ENCODE measurements at regions not wholly inside any gene's neighbourhood (a gene's known extent, or its start where the extent isn't known, plus 50 kb on each side); places are given as distances from the start of the nearest gene placed in this dataset.

DNA sequence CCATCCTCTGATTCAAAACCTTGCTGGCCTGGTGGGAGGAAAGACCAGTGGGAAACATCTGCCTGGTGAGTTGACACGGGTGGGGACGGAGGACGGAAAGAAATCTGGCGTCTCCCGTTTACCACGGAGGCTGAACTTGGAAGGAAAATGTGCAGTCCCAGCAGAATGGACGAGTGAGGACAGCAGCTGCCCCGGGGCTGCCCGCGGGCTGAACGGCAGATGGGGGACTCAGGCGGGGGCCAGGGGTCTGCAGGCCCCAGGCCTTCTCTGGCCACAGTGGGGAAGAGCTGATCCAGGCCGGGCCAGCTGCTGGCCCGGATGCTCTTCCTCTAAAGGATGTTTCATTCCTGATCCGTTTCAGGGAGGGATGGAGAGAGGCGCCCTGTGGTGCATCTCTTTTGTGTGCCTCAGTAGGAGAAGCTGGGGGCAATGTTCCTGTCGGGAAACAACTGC, 147.5 kb upstream of the CHST15 start:
- H3K27ac Mint-ChIP-seq (ENCODE audit: unreplicated experiment): peak overlapping the region; percentile 43
- peaks cover 8% of the 10 kb centered on the region for H3K27me3 Mint-ChIP-seq (ENCODE audit: insufficient read depth, unreplicated experiment)
- Histone ChIP-seq H3K9me3 (no peaks in the 10 kb centered on the region), H3K4me1 (no peaks in the 10 kb centered on the region), H3K4me3 (ENCODE audit: low read depth, low read length) (no peak overlapping the region), H3K27me3 (replicated peaks; ENCODE audit: control insufficient read depth, insufficient read depth, low read length) (no peaks in the 10 kb centered on the region), H3K36me3 (ENCODE audit: control insufficient read depth, insufficient read depth, low read length) (no peaks in the 10 kb centered on the region)
- TF ChIP-seq, protein P1, sequence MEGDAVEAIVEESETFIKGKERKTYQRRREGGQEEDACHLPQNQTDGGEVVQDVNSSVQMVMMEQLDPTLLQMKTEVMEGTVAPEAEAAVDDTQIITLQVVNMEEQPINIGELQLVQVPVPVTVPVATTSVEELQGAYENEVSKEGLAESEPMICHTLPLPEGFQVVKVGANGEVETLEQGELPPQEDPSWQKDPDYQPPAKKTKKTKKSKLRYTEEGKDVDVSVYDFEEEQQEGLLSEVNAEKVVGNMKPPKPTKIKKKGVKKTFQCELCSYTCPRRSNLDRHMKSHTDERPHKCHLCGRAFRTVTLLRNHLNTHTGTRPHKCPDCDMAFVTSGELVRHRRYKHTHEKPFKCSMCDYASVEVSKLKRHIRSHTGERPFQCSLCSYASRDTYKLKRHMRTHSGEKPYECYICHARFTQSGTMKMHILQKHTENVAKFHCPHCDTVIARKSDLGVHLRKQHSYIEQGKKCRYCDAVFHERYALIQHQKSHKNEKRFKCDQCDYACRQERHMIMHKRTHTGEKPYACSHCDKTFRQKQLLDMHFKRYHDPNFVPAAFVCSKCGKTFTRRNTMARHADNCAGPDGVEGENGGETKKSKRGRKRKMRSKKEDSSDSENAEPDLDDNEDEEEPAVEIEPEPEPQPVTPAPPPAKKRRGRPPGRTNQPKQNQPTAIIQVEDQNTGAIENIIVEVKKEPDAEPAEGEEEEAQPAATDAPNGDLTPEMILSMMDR (IDR thresholded peaks at IDR 0.05; ENCODE audit: insufficient read depth in 1 of 2, low read depth in 1 of 2, low read length in 1 of 2, severe bottlenecking in 1 of 2, unreplicated experiment in 1 of 2): no peak
- DNase-seq: no peak
- intact Hi-C loops (cut with micrococcal nuclease; ENCODE audit: unreplicated experiment): no loop called here
- H3K36me3 Mint-ChIP-seq (ENCODE audit: insufficient read depth, unreplicated experiment): no peaks in the 10 kb centered on the region
- ChIA-PET POLR2A (no interaction called here), CTCF (interaction anchor here (0.5 kb wide), 1 partner anchor 328 kb away, joined by 4 read pairs; no protein-coding TSS in a partner anchor)
- H3K4me3 Mint-ChIP-seq (ENCODE audit: unreplicated experiment): no peak overlapping the region
- no TSS peak for BruUV-seq (replicated peaks)
- H3K4me1 Mint-ChIP-seq (ENCODE audit: low read depth, unreplicated experiment): no peaks in the 10 kb centered on the region
- H3K9me3 Mint-ChIP-seq (ENCODE audit: unreplicated experiment): no peaks in the 10 kb centered on the region

DNA sequence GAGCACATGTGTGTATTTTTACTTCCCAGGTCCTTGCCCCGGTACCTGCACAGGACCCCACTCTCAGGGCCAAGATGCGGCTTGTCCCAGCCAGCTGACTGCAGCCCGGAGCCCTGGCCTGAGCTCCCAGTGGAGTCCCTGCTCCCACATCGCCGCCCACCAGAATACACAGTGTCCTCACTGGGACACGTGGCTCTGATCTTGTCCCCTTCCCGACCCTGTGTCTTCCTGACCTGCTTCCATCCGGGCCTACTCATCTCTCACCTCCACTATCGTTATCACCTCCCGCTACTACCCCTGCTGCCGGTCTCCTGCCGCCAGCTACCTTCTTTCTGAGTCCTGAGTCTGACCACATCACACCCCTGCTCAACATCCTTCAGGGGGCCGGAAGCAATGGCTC, 146.3 kb upstream of the CHST15 start:
- DNase-seq: peak in 1 of 2 experiments; percentile 17
- Mint-ChIP-seq H3K4me1 (ENCODE audit: low read depth, unreplicated experiment) (no peaks in the 10 kb centered on the region), H3K27me3 (ENCODE audit: insufficient read depth, unreplicated experiment) (peaks cover 13% of the 10 kb centered on the region), H3K27ac (ENCODE audit: unreplicated experiment) (no peak overlapping the region), H3K4me3 (ENCODE audit: unreplicated experiment) (no peak overlapping the region), H3K36me3 (ENCODE audit: insufficient read depth, unreplicated experiment) (no peaks in the 10 kb centered on the region), H3K9me3 (ENCODE audit: unreplicated experiment) (no peaks in the 10 kb centered on the region)
- ChIA-PET POLR2A (no interaction called here), CTCF (no interaction called here)
- TF ChIP-seq, protein P1 (IDR thresholded peaks at IDR 0.05; ENCODE audit: insufficient read depth in 1 of 2, low read depth in 1 of 2, low read length in 1 of 2, severe bottlenecking in 1 of 2, unreplicated experiment in 1 of 2): no peak
- BruUV-seq (replicated peaks): no TSS peak
- H3K9me3 ChIP-seq: no peaks in the 10 kb centered on the region
- intact Hi-C loops (cut with micrococcal nuclease; ENCODE audit: unreplicated experiment): no loop called here
- H3K36me3 ChIP-seq (ENCODE audit: control insufficient read depth, insufficient read depth, low read length): no peaks in the 10 kb centered on the region
- no peak overlapping the region for H3K4me3 ChIP-seq (ENCODE audit: low read depth, low read length)
- no peaks in the 10 kb centered on the region for H3K4me1 ChIP-seq
- H3K27me3 ChIP-seq (replicated peaks; ENCODE audit: control insufficient read depth, insufficient read depth, low read length): no peaks in the 10 kb centered on the region

DNA sequence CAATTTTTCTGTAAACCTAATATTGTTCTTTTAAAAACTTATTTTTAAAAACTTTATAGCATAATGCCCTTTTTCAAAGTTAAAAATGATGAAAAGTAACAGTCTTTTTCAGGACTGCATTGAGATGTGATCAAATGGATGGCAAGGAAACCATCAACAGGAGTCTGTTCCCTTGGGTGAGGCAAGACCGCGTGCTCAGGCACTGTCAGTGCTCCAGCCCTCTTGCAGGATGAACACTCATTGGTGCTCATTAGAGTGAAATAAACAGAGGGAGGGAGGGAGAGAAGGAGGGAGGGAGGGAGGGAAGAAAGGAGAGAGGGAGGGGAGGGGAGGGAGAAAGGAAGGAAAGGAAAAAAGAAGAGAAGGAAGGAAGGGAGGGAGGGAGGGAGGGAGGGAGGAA, 145.7 kb upstream of the CHST15 start:
- no TSS peak for BruUV-seq (replicated peaks)
- TF ChIP-seq, protein P1 (IDR thresholded peaks at IDR 0.05; ENCODE audit: insufficient read depth in 1 of 2, low read depth in 1 of 2, low read length in 1 of 2, severe bottlenecking in 1 of 2, unreplicated experiment in 1 of 2): no peak
- Histone ChIP-seq H3K9me3 (no peaks in the 10 kb centered on the region), H3K4me3 (ENCODE audit: low read depth, low read length) (no peak overlapping the region), H3K36me3 (ENCODE audit: control insufficient read depth, insufficient read depth, low read length) (no peaks in the 10 kb centered on the region), H3K4me1 (no peaks in the 10 kb centered on the region), H3K27me3 (replicated peaks; ENCODE audit: control insufficient read depth, insufficient read depth, low read length) (no peaks in the 10 kb centered on the region)
- Mint-ChIP-seq H3K9me3 (ENCODE audit: unreplicated experiment) (no peaks in the 10 kb centered on the region), H3K27ac (ENCODE audit: unreplicated experiment) (no peak overlapping the region), H3K4me3 (ENCODE audit: unreplicated experiment) (no peak overlapping the region), H3K36me3 (ENCODE audit: insufficient read depth, unreplicated experiment) (no peaks in the 10 kb centered on the region), H3K27me3 (ENCODE audit: insufficient read depth, unreplicated experiment) (peaks cover 13% of the 10 kb centered on the region), H3K4me1 (ENCODE audit: low read depth, unreplicated experiment) (no peaks in the 10 kb centered on the region)
- CTCF ChIA-PET: no interaction called here
- POLR2A ChIA-PET: no interaction called here
- DNase-seq: peak in 1 of 2 experiments; percentile 4
- intact Hi-C loops (cut with micrococcal nuclease; ENCODE audit: unreplicated experiment): no loop called here
